ENCODE measurements at regions not wholly inside any gene's neighbourhood (a gene's known extent, or its start where the extent isn't known, plus 50 kb on each side); places are given as distances from the start of the nearest gene placed in this dataset.

GRCh38 chr13:33352041-33352440 is 66.5 kb upstream of the STARD13 start:
- TF ChIP-seq, protein P1, sequence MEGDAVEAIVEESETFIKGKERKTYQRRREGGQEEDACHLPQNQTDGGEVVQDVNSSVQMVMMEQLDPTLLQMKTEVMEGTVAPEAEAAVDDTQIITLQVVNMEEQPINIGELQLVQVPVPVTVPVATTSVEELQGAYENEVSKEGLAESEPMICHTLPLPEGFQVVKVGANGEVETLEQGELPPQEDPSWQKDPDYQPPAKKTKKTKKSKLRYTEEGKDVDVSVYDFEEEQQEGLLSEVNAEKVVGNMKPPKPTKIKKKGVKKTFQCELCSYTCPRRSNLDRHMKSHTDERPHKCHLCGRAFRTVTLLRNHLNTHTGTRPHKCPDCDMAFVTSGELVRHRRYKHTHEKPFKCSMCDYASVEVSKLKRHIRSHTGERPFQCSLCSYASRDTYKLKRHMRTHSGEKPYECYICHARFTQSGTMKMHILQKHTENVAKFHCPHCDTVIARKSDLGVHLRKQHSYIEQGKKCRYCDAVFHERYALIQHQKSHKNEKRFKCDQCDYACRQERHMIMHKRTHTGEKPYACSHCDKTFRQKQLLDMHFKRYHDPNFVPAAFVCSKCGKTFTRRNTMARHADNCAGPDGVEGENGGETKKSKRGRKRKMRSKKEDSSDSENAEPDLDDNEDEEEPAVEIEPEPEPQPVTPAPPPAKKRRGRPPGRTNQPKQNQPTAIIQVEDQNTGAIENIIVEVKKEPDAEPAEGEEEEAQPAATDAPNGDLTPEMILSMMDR (IDR thresholded peaks at IDR 0.05; ENCODE audit: poor library complexity, severe bottlenecking), result no peak
- no peak for TF ChIP-seq TAF1 (IDR thresholded peaks at IDR 0.05; ENCODE audit: low read depth)
- no peak for TF ChIP-seq EP300 (conservative IDR thresholded peaks at IDR 0.05; ENCODE audit: poor library complexity, severe bottlenecking)
- TF ChIP-seq REST (IDR thresholded peaks at IDR 0.05; ENCODE audit: borderline replicate concordance), result no peak
- no peak for TF ChIP-seq RAD21 (conservative IDR thresholded peaks at IDR 0.05)
- no peak for TF ChIP-seq EZH2 (IDR thresholded peaks at IDR 0.05; ENCODE audit: borderline replicate concordance, insufficient read depth, low read length, poor library complexity, severe bottlenecking)
